SK-N-SH (cell line): ENCODE measurements at regions not wholly inside any gene's neighbourhood (a gene's known extent, or its start where the extent isn't known, plus 50 kb on each side); places are given as distances from the start of the nearest gene placed in this dataset.

ENCODE experiments used
- CHD2 ChIP-seq: fragments of 150-350 bp; IDR thresholded peaks from 2 replicates; pipeline ENCODE4 v1.6.1; 2018; ENCODE audit warnings: low read length; ENCODE audit not compliant: partially characterized antibody
- NRF1 ChIP-seq: IDR thresholded peaks from 2 replicates; pipeline ENCODE4 v1.6.1; 2012; ENCODE audit warnings: low read depth, mild to moderate bottlenecking, low read length
- POLR2AphosphoS5 ChIP-seq: IDR thresholded peaks from 2 replicates; pipeline ENCODE4 v1.6.1; 2012; ENCODE audit warnings: low read depth, low read length
- RFX5 ChIP-seq: IDR thresholded peaks from 2 replicates; pipeline ENCODE4 v1.6.1; 2012; ENCODE audit warnings: mild to moderate bottlenecking, improper control_type of control experiment, low read length
- RXRA ChIP-seq: IDR thresholded peaks from 2 replicates; pipeline ENCODE4 v1.4.0; 2012; ENCODE audit warnings: low read depth, mild to moderate bottlenecking, borderline replicate concordance
- TCF12 ChIP-seq: IDR thresholded peaks from 2 replicates; pipeline ENCODE4 v1.4.0; 2012
- TF ChIP-seq, protein P1 (sequence below): fragments of 200-600 bp; sonication (generic); IDR thresholded peaks from 2 replicates; pipeline ENCODE4 v1.6.1; 2017; ENCODE audit warnings: antibody characterized with exemption, mild to moderate bottlenecking, moderate library complexity
- TF ChIP-seq, protein P2 (sequence below): fragments of 150-350 bp; IDR thresholded peaks from 2 replicates; pipeline ENCODE4 v1.6.1; 2017; ENCODE audit warnings: antibody characterized with exemption, low read length, low read depth, borderline replicate concordance

DNA sequence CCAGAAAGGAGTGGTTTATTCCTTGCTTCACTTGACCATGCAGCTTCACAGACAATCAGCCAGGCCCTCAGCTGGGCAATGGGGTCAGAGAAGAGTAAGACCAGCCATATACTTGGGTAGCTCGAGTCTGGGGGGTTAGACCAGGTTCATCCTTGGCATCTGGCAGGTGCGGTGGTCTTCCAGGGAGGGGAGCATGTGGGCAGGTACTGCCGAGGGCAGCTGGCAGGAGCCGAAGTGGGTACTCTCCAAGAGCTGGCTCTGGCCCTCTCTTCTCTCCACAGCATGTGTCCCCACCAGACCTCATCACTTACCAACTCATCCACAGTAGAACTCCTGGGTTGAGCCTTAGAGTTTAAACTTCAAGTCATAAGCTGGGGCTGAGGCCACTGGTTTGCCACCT, 156.8 kb downstream of the FOXD2 start:
- TF ChIP-seq POLR2AphosphoS5 = no peak
- TF ChIP-seq NRF1 = no peak
- TF ChIP-seq RFX5 = no peak
- no peak for TF ChIP-seq TCF12
- TF ChIP-seq, protein P1, sequence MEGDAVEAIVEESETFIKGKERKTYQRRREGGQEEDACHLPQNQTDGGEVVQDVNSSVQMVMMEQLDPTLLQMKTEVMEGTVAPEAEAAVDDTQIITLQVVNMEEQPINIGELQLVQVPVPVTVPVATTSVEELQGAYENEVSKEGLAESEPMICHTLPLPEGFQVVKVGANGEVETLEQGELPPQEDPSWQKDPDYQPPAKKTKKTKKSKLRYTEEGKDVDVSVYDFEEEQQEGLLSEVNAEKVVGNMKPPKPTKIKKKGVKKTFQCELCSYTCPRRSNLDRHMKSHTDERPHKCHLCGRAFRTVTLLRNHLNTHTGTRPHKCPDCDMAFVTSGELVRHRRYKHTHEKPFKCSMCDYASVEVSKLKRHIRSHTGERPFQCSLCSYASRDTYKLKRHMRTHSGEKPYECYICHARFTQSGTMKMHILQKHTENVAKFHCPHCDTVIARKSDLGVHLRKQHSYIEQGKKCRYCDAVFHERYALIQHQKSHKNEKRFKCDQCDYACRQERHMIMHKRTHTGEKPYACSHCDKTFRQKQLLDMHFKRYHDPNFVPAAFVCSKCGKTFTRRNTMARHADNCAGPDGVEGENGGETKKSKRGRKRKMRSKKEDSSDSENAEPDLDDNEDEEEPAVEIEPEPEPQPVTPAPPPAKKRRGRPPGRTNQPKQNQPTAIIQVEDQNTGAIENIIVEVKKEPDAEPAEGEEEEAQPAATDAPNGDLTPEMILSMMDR = no peak
- TF ChIP-seq RXRA = no peak
- TF ChIP-seq CHD2 = no peak
- TF ChIP-seq, protein P2, sequence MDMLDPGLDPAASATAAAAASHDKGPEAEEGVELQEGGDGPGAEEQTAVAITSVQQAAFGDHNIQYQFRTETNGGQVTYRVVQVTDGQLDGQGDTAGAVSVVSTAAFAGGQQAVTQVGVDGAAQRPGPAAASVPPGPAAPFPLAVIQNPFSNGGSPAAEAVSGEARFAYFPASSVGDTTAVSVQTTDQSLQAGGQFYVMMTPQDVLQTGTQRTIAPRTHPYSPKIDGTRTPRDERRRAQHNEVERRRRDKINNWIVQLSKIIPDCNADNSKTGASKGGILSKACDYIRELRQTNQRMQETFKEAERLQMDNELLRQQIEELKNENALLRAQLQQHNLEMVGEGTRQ = no peak
